ENCODE measurements at regions not wholly inside any gene's neighbourhood (a gene's known extent, or its start where the extent isn't known, plus 50 kb on each side); places are given as distances from the start of the nearest gene placed in this dataset.

DNA sequence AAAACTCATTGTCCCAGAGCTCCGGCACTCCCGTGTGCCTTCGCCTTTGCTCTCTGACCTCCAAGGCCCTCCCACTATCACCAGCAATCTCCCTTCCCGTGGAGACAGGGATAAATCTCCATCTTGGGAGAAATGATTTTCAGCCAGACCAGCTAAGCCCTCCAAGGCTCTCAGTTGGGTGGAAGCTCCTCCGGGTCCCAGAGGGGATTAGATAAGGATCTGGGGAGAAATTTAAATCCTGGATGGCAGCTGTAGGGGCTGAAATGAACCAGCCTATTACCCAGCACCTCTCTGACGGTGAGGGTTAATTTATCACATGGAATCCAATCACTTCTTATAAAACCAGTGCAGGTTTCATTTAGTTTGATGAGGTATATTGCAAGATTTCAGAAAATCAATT is 366.2 kb downstream of the FBXW7 start:
- H3K4me3 Mint-ChIP-seq: no peak overlapping the region
- no CpG with 5 or more reads among the region's 6 CpGs for WGBS (ENCODE audit: insufficient coverage)
- no peaks in the 10 kb centered on the region for H3K36me3 Mint-ChIP-seq

DNA sequence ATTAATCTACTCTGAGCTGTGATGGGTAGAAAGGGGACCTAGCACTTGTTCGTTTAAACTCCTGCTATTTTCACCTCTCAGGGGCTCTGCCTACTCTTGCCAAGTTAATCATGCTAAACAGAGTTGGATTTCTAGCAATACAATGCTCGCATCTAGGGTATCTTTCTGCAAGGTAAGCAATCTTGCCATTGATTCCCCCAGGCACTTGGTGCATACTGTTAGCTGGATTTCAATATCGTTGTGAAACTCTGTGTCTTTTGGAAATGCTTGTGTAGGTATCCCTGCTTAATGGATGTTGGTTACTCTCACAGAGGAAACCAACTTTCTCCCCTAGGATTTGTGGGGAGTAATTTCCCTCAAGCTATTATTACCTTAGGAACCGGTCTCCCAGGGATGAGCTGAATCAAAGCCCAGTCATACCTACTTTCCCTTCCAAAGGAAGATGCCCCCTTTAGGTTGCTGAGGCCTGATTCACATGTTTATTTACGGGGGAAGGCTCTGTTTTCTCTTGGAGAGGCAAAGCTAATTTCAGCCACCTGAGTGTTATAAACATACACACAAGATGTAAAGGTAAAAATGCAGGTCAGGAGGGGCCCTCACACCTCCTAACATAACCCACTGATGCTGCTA is 366.8 kb downstream of the FBXW7 start:
- TF ChIP-seq, protein P1, sequence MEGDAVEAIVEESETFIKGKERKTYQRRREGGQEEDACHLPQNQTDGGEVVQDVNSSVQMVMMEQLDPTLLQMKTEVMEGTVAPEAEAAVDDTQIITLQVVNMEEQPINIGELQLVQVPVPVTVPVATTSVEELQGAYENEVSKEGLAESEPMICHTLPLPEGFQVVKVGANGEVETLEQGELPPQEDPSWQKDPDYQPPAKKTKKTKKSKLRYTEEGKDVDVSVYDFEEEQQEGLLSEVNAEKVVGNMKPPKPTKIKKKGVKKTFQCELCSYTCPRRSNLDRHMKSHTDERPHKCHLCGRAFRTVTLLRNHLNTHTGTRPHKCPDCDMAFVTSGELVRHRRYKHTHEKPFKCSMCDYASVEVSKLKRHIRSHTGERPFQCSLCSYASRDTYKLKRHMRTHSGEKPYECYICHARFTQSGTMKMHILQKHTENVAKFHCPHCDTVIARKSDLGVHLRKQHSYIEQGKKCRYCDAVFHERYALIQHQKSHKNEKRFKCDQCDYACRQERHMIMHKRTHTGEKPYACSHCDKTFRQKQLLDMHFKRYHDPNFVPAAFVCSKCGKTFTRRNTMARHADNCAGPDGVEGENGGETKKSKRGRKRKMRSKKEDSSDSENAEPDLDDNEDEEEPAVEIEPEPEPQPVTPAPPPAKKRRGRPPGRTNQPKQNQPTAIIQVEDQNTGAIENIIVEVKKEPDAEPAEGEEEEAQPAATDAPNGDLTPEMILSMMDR (IDR thresholded peaks at IDR 0.05): no peak
- Histone ChIP-seq H3K4me2 (replicated peaks; ENCODE audit: extremely low read depth, low read length, poor library complexity, severe bottlenecking) (no peak overlapping the region), H3K9ac (ENCODE audit: insufficient read depth, low read length, poor library complexity, severe bottlenecking) (no peak overlapping the region), H3K27me3 (ENCODE audit: control insufficient read depth in 2 of 2, insufficient read depth in 2 of 2, low read length in 2 of 2) (peaks cover 0 to 2% of the 10 kb centered on the region in 2 donors), H3K79me2 (ENCODE audit: insufficient read depth, low read length) (no peaks in the 10 kb centered on the region), H2AFZ (ENCODE audit: insufficient read depth, low read depth, low read length, poor library complexity, severe bottlenecking) (no peak overlapping the region), H3K4me1 (ENCODE audit: control insufficient read depth in 1 of 2, insufficient read depth in 2 of 2, low read length in 2 of 2) (no peaks in the 10 kb centered on the region), H3K36me3 (replicated peaks in 1 of 2; ENCODE audit: control insufficient read depth in 1 of 2, insufficient read depth in 2 of 2, low read length in 2 of 2) (no peaks in the 10 kb centered on the region), H3K27ac (ENCODE audit: low read depth in 1 of 2, low read length in 2 of 2) (no peak overlapping the region), H4K20me1 (ENCODE audit: insufficient read depth, low read length) (no peaks in the 10 kb centered on the region), H3K4me3 (replicated peaks in 1 of 3; ENCODE audit: low read depth in 2 of 3, low read length in 3 of 3) (no peak overlapping the region), H3K9me3 (replicated peaks in 1 of 2; ENCODE audit: control insufficient read depth in 1 of 2, insufficient read depth in 1 of 2, low read length in 2 of 2) (no peaks in the 10 kb centered on the region)
- no peaks in the 10 kb centered on the region for H3K4me1 Mint-ChIP-seq
- no peak overlapping the region for H3K27ac Mint-ChIP-seq
- no peak overlapping the region for H3K4me3 Mint-ChIP-seq
- H3K9me3 Mint-ChIP-seq: peaks cover 0 to 3% (median 0%) of the 10 kb centered on the region in 7 donors
- intact Hi-C loops (cut with micrococcal nuclease): no loop called here
- H3K27me3 Mint-ChIP-seq (ENCODE audit: low read depth in 3 of 3): peaks cover 4 to 6% (median 6%) of the 10 kb centered on the region in 3 donors
- H3K36me3 Mint-ChIP-seq: no peaks in the 10 kb centered on the region
- WGBS (ENCODE audit: insufficient coverage): 89% methylated on average over 3 of the region's 5 CpGs
- DNase-seq: no peak

More for the DNA sequence above, 366.2 kb downstream of the FBXW7 start:
- TF ChIP-seq, protein P1 (IDR thresholded peaks at IDR 0.05): no peak
- no peak overlapping the region for H3K4me2 ChIP-seq (replicated peaks; ENCODE audit: extremely low read depth, low read length, poor library complexity, severe bottlenecking)
- H3K27ac ChIP-seq (ENCODE audit: low read depth in 1 of 2, low read length in 2 of 2): no peak overlapping the region
- Mint-ChIP-seq H3K27me3 (ENCODE audit: low read depth in 3 of 3) (peaks cover 4 to 6% (median 5%) of the 10 kb centered on the region in 3 donors), H3K9me3 (peaks cover 0 to 3% (median 0%) of the 10 kb centered on the region in 7 donors), H3K4me1 (no peaks in the 10 kb centered on the region), H3K27ac (no peak overlapping the region)
- intact Hi-C loops (cut with micrococcal nuclease): no loop called here
- no peaks in the 10 kb centered on the region for H3K4me1 ChIP-seq (ENCODE audit: control insufficient read depth in 1 of 2, insufficient read depth in 2 of 2, low read length in 2 of 2)
- no peaks in the 10 kb centered on the region for H3K36me3 ChIP-seq (replicated peaks in 1 of 2; ENCODE audit: control insufficient read depth in 1 of 2, insufficient read depth in 2 of 2, low read length in 2 of 2)
- no peaks in the 10 kb centered on the region for H3K79me2 ChIP-seq (ENCODE audit: insufficient read depth, low read length)
- no peak for DNase-seq
- H3K27me3 ChIP-seq (ENCODE audit: control insufficient read depth in 2 of 2, insufficient read depth in 2 of 2, low read length in 2 of 2): peaks cover 0 to 2% of the 10 kb centered on the region in 2 donors
- no peaks in the 10 kb centered on the region for H4K20me1 ChIP-seq (ENCODE audit: insufficient read depth, low read length)
- H2AFZ ChIP-seq (ENCODE audit: insufficient read depth, low read depth, low read length, poor library complexity, severe bottlenecking): no peak overlapping the region
- H3K9me3 ChIP-seq (replicated peaks in 1 of 2; ENCODE audit: control insufficient read depth in 1 of 2, insufficient read depth in 1 of 2, low read length in 2 of 2): no peaks in the 10 kb centered on the region
- H3K9ac ChIP-seq (ENCODE audit: insufficient read depth, low read length, poor library complexity, severe bottlenecking): no peak overlapping the region
- no peak overlapping the region for H3K4me3 ChIP-seq (replicated peaks in 1 of 3; ENCODE audit: low read depth in 2 of 3, low read length in 3 of 3)

Measured in CD14-positive monocyte (primary cell).